ENCODE measurements at regions not wholly inside any gene's neighbourhood (a gene's known extent, or its start where the extent isn't known, plus 50 kb on each side); places are given as distances from the start of the nearest gene placed in this dataset.

- no peak for DNase-seq (ENCODE audit: low read depth in 2 of 2)
Observed at GRCh38 chr13:50358231-50359040, 343.2 kb downstream of the KCNRG start.

GRCh38 chr13:50359041-50359367, 343.8 kb downstream of the KCNRG start:
- no peak for DNase-seq (ENCODE audit: low read depth in 2 of 2)

GRCh38 chr13:50359779-50360178, 344.5 kb downstream of the KCNRG start:
- no peak for DNase-seq (ENCODE audit: low read depth in 2 of 2)

- no peak for DNase-seq (ENCODE audit: low read depth in 2 of 2)
Observed at GRCh38 chr13:50360637-50361036, 345.4 kb downstream of the KCNRG start.

- no peak for DNase-seq (ENCODE audit: low read depth in 2 of 2)
Observed at GRCh38 chr13:50361282-50361681, 346.0 kb downstream of the KCNRG start.

GRCh38 chr13:50365408-50366391, 350.5 kb downstream of the KCNRG start:
- DNase-seq (ENCODE audit: low read depth in 2 of 2): peak in 1 of 2 donors; percentile 37

- no peak for DNase-seq (ENCODE audit: low read depth in 2 of 2)
Observed at GRCh38 chr13:50366488-50367174, 351.4 kb downstream of the KCNRG start.

GRCh38 chr13:50369646-50370045, 354.4 kb downstream of the KCNRG start:
- no peak for DNase-seq (ENCODE audit: low read depth in 2 of 2)

- DNase-seq (ENCODE audit: low read depth in 2 of 2): no peak
Observed at GRCh38 chr13:50370303-50370950, 355.2 kb downstream of the KCNRG start.

- no peak for DNase-seq (ENCODE audit: low read depth in 2 of 2)
Observed at GRCh38 chr13:50374517-50374916, 359.3 kb downstream of the KCNRG start.

- DNase-seq (ENCODE audit: low read depth in 2 of 2): no peak
Observed at GRCh38 chr13:50375792-50376191, 360.5 kb downstream of the KCNRG start.

GRCh38 chr13:50376895-50377575, 361.8 kb downstream of the KCNRG start:
- DNase-seq (ENCODE audit: low read depth in 2 of 2): no peak

GRCh38 chr13:50377726-50378270, 362.6 kb downstream of the KCNRG start:
- no peak for DNase-seq (ENCODE audit: low read depth in 2 of 2)

GRCh38 chr13:50378509-50379044, 363.3 kb downstream of the KCNRG start:
- no peak for DNase-seq (ENCODE audit: low read depth in 2 of 2)

GRCh38 chr13:50379584-50379983, 364.3 kb downstream of the KCNRG start:
- no peak for DNase-seq (ENCODE audit: low read depth in 2 of 2)

GRCh38 chr13:50380905-50381304, 365.7 kb downstream of the KCNRG start:
- DNase-seq (ENCODE audit: low read depth in 2 of 2): no peak

- no peak for DNase-seq (ENCODE audit: low read depth in 2 of 2)
Observed at GRCh38 chr13:50382511-50382910, 367.3 kb downstream of the KCNRG start.

GRCh38 chr13:50382951-50383350, 367.7 kb downstream of the KCNRG start:
- DNase-seq (ENCODE audit: low read depth in 2 of 2): no peak

- DNase-seq (ENCODE audit: low read depth in 2 of 2): no peak
Observed at GRCh38 chr13:50384724-50385123, 369.5 kb downstream of the KCNRG start.

- no peak for DNase-seq (ENCODE audit: low read depth in 2 of 2)
Observed at GRCh38 chr13:50386541-50387050, 371.4 kb downstream of the KCNRG start.
